ENCODE measurements at regions not wholly inside any gene's neighbourhood (a gene's known extent, or its start where the extent isn't known, plus 50 kb on each side); places are given as distances from the start of the nearest gene placed in this dataset.

DNA sequence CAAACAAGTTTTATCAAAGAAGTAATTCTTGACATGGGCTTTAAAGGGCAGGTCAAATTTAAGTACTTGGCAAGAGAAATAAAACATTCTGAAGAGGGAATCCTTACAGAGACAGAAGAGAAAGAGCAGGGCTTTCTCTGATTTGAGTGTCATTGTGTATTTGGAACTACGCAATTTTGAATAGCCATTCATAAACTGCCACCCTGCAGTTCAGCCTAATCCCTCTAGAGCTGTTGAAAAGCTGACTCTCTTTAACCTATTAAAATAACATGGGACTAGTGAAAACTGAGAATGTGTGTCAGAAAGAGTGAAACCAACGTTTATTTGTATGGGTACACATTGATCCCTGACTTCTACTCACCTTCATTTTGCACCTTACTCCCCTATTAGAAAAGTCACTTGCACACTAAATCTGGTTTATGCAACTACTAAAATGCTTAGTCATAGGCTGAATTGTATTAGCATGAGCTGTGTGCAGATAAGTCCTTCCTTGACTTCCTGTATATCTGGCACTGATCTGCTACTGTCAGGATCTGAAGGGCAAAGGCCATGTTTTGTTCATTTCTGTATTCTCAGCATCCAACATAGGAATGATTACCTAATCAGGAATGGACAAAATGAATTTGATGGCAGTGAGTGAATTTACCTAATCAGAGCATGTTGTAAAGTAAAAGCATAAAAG lies 458.9 kb downstream of the NOVA1 start:
- TF ChIP-seq, protein P1, sequence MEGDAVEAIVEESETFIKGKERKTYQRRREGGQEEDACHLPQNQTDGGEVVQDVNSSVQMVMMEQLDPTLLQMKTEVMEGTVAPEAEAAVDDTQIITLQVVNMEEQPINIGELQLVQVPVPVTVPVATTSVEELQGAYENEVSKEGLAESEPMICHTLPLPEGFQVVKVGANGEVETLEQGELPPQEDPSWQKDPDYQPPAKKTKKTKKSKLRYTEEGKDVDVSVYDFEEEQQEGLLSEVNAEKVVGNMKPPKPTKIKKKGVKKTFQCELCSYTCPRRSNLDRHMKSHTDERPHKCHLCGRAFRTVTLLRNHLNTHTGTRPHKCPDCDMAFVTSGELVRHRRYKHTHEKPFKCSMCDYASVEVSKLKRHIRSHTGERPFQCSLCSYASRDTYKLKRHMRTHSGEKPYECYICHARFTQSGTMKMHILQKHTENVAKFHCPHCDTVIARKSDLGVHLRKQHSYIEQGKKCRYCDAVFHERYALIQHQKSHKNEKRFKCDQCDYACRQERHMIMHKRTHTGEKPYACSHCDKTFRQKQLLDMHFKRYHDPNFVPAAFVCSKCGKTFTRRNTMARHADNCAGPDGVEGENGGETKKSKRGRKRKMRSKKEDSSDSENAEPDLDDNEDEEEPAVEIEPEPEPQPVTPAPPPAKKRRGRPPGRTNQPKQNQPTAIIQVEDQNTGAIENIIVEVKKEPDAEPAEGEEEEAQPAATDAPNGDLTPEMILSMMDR (IDR thresholded peaks at IDR 0.05), result no peak
- TF ChIP-seq POLR2A (IDR thresholded peaks at IDR 0.05), result no peak
